Hepatocyte (in vitro differentiated cells): ENCODE measurements at regions not wholly inside any gene's neighbourhood (a gene's known extent, or its start where the extent isn't known, plus 50 kb on each side); places are given as distances from the start of the nearest gene placed in this dataset.

Experiments used
- EZH2 ChIP-seq: fragments of 200-600 bp; sonication (generic); IDR thresholded peaks from 2 replicates; pipeline ENCODE4 v1.6.1; 2016; ENCODE audit warnings: antibody characterized with exemption, mild to moderate bottlenecking, borderline replicate concordance
- TF ChIP-seq, protein P1 (sequence below): fragments of 200-600 bp; sonication (generic); IDR thresholded peaks from 2 replicates; pipeline ENCODE4 v1.5.1; 2016; ENCODE audit warnings: antibody characterized with exemption, mild to moderate bottlenecking; ENCODE audit not compliant: poor library complexity

DNA sequence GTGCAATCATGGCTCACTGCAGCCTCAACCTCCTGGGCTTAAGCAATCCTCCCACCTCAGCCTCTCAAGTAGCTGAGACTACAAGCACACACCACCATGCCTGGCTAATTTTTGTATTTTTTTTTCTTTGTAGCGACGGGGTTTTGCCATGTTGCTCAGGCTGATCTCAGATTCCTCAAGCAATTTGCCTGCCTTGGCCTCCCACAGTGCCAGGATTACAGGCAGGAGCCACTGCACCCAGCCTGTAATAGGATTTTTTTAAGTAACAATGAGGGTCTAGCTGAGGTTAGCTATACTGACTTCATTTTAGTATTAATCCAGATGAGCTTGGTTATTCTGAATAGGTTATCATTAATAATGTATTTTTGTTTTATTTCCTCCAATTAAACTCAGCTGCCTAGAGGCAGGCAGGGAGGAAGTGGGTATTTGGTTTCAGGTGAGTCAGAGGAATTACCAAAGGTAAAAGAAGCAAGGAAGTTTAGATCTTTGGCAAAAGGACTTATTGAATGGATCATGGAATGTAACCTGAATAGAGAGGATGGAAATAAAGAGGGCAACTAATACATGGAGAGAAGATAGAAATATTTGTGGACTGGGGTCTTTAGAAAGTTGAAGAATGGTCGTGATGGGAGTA, 1023.3 kb upstream of the TENM3 start:
- TF ChIP-seq, protein P1, sequence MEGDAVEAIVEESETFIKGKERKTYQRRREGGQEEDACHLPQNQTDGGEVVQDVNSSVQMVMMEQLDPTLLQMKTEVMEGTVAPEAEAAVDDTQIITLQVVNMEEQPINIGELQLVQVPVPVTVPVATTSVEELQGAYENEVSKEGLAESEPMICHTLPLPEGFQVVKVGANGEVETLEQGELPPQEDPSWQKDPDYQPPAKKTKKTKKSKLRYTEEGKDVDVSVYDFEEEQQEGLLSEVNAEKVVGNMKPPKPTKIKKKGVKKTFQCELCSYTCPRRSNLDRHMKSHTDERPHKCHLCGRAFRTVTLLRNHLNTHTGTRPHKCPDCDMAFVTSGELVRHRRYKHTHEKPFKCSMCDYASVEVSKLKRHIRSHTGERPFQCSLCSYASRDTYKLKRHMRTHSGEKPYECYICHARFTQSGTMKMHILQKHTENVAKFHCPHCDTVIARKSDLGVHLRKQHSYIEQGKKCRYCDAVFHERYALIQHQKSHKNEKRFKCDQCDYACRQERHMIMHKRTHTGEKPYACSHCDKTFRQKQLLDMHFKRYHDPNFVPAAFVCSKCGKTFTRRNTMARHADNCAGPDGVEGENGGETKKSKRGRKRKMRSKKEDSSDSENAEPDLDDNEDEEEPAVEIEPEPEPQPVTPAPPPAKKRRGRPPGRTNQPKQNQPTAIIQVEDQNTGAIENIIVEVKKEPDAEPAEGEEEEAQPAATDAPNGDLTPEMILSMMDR, result no peak
- TF ChIP-seq EZH2, result no peak
